ENCODE measurements at regions not wholly inside any gene's neighbourhood (a gene's known extent, or its start where the extent isn't known, plus 50 kb on each side); places are given as distances from the start of the nearest gene placed in this dataset.

DNA sequence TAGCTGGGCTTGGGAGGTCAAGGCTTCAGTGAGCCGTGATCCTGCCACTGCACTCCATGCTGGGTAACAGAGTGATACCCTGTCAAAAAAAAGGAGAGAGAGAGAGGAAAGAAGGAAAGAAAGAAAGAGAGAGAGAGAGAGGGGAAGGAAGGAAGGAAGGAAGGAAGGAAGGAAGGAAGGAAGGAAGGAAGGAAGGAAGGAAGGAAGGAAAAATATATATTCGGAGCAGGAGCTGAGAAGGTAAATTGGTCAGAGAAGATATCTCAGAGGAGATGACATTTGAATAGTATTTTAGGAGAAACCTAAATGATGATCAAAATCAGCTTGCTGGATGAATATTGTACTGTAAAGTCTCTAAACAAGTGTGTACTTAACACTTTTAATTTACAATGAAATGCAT lies 633.1 kb downstream of the ZPLD1 start:
- DNase-seq = no peak

DNA sequence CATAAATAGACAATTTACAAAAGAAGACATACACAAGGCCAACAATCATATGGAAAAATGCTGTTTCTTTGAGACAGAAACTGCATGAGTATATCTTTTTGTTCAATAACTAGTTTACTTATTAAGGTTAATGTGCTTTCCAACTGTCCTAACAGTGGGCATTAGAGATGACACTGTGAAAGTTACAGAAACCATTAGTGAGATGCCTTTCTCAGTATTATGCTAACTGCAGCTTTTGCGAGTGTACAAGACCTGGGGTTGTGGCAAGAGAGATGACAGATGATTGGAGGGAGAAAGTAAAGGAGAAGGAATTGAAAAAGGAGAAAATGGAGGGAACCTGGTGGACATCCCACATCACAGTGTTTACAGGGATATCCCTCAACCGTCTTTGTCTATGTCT lies 640.5 kb downstream of the ZPLD1 start:
- no peak for DNase-seq

DNA sequence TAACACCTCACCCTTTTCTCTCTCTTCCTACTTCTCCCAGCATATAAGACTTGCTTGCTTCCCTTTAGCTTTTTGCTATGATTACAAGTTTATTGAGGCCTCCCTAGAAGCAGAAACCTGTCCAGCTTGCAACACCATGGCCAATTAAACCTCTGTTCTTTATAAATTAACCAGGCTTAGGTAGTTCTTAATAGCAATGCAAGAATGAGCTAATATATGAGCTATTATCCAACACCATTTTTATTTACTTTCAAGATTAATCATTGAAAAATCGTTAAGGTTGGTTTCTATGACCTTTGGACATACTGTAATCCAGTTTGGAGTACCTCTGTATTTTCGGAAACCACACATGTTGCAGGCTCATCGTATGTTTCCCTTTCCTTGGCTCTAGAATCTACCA lies 643.1 kb downstream of the ZPLD1 start:
- DNase-seq = no peak

DNA sequence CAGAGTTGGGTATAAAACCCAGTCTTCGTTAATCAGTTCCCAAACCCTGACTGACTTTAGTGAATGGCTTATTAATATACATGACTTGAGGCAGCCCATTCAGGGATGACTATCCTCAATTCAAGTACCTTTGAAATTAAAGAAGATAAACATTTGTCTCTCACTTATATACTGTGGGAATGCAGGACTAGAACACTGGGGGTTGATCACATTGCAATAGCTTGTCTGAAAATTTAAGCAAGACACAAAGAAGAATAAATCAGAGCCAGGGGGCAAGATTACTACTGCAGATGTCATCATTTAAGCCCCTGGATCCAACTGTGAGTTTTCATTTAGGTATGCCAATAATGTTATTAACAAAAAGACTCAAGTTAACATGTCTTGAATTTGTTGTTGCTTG lies 647.7 kb downstream of the ZPLD1 start:
- DNase-seq = no peak

DNA sequence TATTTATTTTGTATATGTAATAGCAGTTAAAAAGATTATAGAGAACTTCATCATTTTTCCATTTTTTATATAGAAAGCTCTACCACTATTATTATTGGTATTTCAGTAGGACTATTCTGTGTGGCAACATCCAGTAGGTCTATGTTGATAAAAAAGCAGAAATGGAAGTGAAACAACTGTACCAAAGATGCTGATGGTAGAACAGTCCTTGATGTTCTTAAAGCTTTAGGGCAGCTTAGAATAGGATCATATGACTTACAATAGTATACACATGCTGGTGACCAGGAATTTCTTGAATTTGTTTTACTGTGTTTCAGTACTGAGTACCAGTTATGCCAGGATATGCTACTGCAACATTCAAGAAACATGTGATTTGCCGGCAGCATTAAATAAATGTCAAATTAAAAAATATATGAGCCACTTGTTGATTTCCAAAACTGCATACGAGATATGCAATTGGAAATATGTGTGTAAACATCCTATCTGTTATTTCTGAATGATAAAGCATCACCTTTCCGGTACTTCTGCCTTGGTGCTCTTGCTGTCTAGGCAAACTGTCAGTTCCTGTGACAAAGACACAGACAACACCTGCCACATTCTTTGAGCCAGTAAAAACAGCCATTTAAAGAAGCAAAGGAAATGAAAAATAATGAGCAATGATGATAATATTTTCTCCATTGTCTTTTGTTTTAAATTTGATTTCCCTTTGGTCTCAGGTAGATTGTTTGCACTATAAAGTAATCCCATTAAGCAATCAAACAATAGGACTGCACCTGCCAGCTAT lies 649.2 kb downstream of the ZPLD1 start:
- peak; percentile 46 for DNase-seq

DNA sequence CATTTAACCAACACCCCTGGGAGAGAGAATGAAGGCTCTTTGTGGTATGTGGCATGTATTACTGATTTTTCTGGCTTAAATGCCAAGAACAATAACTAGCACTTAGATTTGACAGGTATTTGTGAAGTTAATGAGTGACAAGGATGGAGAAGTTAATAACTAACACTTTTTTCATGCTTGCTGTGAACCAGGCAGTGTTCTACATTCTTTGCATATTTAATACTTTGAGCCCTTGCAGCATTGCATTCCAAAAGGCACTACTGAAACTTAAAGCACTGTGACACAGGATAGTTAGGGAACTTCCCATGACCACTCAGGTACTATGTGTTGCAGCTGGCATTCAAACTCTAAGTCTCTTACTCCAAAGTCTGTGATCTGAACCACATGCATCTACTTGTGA lies 650.6 kb downstream of the ZPLD1 start:
- no peak for DNase-seq

DNA sequence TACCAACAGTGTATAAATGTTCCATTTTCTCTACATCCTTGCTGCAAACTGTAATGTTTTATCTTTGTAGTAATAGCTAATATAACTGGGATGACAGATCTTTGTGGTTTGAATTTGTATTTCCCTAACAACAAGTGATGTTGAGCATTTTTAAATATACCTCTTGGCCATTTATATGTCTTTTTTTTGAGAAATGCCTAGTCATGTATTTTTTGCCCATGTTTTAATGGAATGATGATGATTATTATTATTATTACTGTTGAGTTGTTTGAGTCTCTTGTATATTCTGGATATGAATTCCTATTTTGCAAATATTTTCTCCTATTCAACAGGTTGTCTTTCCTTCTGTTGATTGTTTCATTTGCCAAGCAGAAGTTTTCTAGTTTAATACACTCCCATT lies 654.9 kb downstream of the ZPLD1 start:
- no peak for DNase-seq

DNA sequence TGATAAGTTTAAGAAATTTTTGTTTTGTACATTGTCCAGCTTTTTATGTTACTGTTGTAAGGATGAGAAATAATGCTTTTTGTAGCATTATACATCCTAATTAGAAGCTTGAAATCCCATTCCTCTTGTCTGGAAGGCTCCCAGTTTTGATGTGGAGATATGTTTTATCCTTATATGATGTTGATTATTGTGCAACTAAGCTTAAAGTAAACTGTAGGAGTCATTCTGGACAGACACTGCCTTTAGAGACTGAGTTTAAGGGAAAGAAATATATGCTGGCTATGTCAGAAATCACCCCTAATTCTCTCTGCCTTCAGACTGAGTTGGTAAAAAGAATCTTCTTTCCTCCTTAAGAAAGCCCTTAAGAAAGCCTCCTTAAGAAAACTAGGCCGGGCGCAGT lies 670.4 kb downstream of the ZPLD1 start:
- DNase-seq = no peak

DNA sequence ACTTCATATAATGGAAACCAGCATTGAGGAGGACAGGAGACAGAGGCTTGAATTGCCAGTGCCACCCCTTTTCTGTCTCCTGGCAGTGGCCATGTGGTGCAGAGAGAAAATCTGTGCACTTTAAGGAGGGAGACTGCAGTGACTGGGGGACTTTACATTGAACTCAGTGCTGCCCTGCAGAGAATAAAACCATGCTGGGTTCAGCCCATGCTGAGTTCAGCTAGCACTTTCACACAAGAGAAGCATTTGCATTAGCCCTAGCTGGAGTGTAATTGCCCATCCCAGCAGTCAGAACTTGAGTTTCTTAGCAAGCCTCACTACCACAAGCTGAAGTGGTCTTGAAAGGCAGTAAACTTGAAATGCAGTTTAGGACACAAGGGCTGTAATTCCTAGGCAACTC lies 677.5 kb downstream of the ZPLD1 start:
- no peak for DNase-seq

DNA sequence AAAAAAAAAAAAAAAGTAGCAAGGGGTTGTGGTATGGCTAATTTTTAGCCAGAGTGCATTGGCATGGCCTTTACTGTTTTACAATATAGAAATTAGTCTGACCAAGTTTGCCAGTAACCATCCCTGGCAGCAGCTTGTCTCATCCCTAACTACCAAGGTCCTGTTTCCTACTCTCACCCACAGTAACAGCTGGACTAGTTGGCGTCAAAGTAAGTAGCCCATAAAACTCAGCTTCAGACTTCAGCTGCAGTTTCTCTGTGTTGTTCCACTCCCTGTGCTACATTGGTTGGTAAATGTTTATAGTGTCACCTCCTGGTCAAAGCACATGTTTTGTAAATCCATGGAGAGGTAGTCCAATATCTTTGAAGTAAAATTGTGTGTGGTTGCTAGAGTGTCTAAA lies 691.3 kb downstream of the ZPLD1 start:
- DNase-seq = no peak

DNA sequence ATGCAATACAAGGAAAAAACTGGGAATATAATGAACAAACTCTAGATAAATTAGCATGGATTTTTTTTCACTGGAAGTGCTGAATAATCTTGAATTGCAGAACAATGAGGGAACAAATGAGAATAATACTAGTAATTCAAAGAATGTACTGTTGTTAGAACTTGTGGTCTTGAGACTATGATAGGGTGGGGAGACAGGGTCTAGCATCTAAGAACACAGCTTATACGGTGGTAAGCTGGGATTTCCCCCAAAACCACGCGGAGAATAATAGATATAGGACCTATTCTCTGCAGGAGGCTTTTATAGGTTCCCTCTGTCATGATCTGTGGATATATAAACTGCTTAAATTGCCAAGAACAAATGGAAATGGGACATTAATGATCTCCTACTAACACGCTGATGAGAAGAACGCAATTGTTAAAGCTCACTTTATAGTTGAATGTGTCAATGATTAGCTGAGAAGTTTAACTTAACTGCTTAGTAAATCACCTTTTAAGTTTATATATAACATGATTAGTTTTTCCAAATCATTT lies 692.3 kb downstream of the ZPLD1 start:
- DNase-seq = no peak

DNA sequence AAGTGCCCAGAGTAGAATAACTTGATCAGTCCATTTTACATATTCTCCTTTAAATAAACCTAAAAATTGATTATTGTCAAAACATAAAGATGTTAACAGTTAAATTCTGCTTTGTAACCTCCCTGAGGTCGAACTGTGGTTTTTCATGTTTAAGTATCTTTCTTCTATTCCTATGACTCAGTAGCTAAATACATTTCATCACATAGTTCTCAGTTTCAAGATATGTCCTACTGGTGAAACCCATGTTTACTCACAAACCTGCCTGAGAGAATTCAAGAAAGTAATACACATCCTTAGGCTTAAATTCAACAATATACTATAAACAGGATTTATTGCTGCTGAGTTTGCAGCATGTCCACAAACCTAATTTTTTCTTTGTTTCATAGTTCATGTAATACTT lies 692.9 kb downstream of the ZPLD1 start:
- no peak for DNase-seq

DNA sequence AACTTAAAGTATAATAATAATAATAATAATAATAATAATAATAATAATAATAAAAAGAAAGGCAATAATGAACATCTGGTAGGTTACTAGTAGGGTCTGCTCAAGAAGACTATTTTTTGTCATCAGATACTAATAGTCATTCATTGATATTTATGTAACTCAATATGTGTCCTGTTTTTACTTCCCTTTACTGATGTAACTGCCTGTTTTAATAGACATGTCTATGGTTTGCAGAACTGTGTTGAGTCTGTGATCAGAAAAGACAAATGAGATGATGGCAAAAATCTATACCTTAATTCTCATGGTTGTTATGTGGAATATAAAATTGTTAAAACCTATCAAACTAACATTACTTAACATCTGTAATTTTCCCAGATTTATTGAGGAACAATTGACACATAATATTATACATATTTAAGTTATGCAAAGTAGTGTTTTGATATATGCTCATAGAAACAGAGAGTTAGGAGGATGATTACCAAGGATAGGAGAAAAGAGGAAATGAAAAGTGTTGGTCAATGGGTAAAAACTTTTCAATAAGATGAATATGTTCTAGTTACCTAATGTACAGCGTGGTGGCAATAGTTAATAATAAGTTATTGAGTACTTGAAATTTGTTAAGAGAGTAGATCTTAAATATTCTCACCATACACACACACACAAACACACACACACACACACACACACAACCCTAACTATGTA lies 699.4 kb downstream of the ZPLD1 start:
- no peak for DNase-seq

DNA sequence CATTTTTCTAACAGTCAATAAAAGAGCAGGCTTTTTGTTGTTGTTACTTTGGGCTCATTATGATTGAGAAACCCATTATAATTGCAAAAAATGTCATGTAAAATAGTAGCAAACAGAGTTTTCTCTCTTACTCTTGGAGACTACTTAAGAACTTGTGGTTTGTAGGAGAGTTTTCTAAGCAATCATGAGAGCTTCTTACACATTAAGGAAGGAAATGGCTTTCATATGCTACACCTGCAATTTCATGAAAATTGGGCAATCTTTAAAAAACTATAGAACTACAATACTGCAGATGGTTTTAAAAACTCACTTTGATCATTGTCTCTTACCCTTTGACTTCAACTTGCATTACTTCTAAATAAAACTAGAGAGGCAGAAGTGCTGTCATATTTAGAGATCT lies 701.8 kb downstream of the ZPLD1 start:
- DNase-seq = peak; percentile 21

DNA sequence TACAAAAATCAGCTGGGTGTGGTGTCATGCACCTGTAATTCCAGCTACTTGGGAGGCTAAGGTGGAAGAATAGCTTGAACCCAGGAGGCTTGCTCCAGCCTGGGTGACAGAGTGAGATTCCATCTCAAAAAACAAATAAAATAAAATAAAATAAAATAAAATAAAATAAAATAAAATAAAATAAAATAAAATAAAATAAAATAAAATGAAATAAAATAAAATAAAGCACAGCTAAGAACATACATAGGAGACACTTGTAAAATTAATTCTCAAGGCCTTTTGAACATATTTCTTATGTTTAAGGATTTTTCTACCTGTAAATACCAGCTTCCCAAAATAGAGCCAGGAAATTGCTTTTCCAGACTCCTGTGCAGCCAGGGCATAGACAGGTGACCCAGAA lies 703.0 kb downstream of the ZPLD1 start:
- no peak for DNase-seq

DNA sequence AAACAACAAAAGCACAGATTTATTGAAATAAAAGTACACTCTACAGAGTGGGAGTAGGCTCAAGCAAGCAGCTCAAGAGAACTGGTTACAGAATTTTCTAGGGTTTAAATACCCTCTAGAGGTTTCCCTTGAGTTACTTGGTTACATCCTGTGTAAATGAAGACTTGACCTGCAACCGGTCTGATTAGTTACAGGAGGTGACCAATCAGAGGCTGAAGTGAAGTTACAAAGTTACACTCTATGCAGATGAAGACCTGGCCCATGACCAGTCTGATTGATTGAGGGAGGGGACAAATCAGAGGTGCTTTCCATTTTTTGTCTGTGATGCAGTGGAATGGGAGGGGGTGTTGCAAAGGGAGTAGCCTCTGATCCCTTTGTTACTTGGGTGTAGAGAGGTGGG lies 723.4 kb downstream of the ZPLD1 start:
- no peak for DNase-seq

DNA sequence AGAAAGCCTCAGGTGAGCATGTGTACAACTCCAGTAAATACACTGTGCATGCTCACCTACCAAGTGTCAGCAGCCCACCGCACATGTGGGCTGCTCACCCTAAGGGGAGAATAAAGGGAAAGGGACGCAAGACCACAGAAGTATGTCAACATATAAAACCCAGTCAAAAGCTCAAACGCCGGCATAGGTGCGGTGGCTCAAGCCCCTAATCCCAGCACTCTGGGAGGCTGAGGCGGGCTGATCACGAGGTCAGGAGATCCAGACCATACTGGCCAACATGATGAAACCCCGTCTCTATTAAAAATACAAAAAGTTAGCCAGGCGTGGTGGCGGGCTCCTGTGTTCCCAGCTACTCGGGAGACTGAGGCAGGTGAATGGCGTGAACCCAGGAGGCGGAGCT lies 732.1 kb downstream of the ZPLD1 start:
- no peak for DNase-seq

DNA sequence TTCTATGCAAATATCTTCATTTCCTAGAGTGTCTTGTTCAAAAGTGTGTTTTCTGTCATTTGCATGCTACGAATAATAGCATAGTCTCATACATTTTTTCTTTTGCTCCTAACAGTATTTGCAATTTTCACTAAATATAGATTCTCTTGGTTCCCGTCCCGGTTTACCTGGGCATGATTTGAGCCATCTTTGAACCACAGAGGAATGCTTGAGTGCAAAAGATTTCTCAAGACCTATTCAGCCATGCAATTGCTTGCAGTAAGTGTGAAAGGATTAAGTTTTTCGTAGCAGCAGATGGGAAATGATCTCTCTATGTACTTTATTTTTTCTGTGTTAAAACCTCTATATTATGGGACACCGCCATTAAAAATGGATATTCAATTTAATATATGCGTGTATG lies 733.0 kb downstream of the ZPLD1 start:
- no peak for DNase-seq

DNA sequence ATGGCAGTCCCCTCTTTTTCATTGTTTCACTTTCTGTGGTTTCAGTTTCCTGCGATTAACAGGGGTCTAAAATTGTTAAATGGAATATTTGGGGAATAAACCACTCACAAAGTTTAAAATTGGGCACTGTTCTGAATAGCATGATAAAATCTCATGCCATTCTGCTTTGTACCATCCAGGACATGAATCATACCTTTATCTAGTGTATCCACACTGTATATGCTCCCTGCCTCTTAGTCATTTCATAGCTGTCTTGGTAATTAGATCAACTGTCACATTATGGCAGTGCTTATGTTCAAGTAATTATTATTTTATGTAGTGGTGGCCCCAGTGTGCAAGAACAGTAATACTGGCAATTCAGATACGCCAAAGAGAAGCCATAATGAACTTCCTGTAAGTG lies 734.5 kb downstream of the ZPLD1 start:
- no peak for DNase-seq

DNA sequence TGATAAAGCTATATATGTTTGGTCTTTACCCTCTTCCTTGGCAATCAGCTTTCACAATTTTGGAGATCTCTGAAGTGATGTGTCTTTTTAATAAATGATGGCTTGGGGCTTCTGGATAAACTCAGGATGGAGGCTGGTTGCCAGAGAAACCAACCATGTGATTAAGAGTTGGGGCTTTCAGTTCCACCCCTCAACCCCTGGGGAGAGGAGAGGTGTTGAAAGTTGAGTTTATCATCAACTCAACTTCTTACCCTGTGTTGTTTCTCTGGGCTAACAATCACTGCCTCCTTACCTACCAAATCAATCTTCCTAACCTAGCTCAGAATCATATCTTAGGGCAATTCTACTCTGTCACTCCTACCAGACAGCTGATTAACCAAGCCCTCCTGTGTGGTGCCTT lies 735.8 kb downstream of the ZPLD1 start:
- no peak for DNase-seq

DNA sequence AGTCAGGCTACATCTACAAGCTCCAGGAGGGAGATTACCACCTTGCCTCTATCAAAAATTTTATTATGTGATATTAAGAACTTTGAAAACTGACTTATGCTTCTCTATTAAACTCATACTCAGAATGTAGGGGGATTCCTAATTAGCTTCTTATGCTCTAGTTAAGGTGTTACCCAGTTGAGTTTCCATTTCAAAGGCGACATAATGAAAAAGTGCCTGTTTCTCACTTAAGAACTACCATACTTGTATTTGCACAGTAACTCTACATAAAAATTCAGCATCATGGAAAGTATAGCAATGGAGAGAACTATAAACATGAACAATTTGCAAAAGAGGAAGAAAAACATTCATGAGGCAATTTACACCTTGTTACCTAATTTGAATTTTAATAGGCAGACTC lies 739.1 kb downstream of the ZPLD1 start:
- no peak for DNase-seq

DNA sequence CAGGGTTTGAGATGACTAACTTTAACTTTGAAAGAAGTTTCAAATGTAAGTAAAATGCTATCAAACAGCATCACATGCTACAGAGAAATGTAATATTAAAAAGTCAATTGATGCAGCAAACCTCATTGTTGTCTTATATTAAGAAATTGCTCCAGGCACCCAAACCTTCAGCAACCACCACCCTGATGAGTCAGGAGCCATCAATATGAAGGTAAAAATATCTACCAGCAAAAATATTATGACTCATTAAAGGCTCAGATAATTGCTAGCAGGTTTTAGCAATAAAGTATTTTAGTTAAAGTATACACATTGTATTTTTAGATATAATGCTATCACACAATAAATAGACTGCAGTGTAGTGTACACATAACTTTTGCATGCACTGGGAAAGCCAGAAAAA lies 746.3 kb downstream of the ZPLD1 start:
- no peak for DNase-seq

DNA sequence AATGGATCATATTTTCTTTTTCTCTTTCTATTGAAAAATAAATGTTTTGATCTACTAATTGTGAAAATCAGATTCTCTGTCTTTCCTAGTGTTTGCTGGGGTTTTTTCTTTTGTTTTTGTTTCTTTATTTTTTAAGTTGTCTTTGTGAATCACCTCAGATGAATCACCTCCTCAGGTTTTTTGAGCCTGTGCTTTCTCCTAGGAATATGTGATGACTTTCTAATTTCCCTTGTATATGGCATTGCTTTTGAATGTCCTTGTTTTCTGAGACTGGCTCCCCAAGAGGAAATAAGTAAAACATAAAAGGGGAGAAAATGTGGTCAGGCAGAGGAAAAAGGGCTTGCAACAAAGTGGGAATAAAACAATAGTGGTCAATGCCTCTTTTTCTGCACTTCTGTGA lies 750.0 kb downstream of the ZPLD1 start:
- no peak for DNase-seq

DNA sequence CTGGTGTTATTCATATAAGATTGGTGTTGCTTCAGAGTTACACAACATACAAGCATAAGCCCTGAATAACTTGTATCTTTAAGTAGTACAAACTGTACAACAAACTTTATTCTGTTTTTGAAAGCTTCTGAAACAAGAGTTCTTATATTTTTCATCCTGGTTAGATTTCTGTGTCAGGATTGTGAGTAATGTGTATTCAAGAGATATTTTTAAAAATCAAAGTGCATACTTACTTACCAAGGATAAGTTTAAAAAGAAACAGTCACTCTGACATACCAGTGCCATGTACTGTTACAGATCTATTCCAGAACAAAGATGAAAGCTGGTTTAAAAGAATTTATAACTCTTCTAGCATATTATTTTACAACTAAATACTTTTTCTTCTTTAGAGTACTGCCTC lies 755.1 kb downstream of the ZPLD1 start:
- no peak for DNase-seq

DNA sequence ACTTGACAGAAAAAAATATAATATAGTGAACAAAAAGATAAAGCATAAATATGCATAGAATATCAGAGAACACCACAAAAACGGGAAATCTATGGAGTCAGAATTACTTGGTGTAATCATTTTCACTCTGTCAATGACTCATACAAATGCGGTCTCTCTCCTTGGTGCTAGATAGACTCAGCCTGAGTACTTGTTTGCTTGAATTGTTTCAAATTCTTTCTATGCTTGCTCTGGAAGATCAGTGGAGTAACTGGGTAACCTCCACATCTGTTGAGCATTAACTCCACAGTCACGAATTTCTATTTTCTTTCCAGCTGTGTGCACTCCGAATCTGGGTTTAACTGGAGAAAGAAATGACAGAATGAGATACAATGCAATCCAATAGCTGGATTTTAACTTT lies 760.4 kb downstream of the ZPLD1 start:
- DNase-seq = no peak

All from NCI-H1436 (cell line).